CD4-positive, alpha-beta T cell treated with Interleukin-1 beta for 1 hour (primary cell): ENCODE measurements at regions not wholly inside any gene's neighbourhood (a gene's known extent, or its start where the extent isn't known, plus 50 kb on each side); places are given as distances from the start of the nearest gene placed in this dataset.

Source experiments
- DNase-seq, 2 donors: peaks; one replicate each; pipeline ENCODE4 v3.0.0-alpha.2; 2020 to 2022

DNA sequence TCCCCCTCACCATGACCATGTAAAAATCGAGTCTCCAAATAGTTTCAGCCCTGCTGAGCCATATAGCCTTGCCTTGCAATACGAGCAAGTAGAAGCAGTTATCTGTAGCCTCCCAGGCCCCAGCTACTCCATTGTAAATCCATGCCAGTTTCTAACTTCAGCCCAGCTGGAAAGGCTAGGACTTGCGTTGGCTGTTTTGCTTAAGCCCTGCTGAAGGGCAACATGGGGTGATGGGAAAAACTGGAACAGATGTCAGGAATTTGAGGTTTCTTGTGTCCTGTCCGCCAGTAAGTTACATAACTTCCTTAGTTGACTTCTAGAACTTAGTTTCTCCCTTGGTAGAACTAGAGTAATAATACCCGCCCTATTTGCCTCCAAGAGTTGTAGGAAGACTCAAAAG is 216.0 kb upstream of the SERP2 start:
- no peak for DNase-seq

DNA sequence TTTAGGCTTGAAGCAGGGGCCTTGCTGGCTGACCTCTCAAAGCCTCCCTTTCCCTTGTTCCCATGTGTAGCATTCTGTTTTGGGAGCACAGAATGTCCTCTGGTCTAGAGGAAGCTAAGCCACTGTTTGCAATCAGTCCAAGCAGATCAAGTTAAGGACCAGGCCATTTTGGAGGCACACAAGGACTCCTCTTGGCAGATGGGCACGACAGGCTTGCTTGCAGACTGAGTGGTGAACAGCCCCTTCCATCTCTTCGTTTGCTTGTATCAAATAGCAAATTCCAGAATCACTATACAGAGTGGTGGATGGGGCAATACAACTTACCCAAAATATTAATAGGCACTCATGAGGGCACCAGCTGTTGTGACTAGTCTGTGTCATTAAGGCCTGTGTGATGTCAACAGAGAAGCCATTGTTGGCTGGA is 215.5 kb upstream of the SERP2 start:
- no peak for DNase-seq

DNA sequence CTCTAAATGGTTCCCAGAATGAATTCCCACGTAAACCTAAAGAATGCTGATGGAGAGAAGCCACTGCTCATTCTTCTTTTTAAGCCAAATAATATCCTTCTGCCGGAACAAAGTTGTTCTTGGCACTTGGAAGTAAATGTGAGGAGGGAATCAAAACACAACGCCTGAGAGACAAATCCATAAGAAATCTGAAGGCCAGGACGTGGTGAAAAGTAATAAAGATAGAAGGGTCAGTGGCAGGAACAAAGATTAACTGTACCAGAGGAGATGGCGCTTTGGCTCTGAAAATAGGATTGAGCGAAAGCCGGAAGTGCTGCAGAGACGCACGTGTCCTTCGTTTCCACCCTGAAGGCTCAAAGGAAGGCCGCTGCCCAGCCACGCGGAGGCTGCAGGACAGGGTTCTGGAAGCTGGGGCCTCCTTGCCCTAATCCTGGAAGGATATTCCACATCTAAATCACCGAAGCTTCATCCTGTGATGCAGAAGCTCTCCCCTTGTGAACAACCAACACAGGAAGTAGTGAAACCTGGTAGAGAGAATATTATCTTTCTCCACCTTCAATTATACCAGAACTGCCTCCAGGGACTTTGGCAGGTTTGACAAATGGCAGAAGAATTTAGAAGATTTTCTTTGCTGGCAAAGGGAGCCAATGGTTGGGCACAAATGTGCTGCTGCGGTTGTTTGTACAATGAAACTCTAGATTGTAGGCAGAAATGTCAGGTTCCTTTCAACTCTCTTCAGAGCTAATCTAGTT is 214.6 kb upstream of the SERP2 start:
- no peak for DNase-seq

DNA sequence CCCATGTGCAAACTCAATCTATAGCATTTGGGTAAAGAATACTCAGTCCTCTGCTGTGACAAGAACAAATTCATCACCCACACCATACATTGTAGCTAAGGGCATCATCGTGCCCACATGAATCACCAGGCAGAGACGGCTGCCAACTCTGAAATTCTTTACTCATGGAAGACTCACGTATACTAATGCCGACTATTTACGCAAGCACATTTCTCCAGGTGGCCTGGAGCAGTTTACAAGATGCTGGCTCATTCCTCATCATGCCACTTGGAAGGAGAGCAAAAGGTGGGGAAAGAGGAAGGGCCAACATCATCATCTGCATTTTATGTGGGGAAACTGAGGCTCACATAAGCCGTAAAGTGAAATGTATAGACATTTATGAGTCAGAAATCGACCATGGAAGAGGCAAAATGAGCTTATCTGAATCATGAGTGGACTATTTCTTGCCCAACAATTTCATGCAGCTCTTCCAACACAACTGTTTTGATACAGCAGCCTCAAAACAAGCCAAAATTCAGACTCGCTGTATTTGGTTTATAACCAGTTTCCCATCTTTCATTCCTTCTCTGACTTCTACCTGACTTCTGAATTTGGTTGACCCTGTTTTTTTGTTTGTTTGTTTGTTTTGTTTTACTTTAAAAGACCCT is 213.9 kb upstream of the SERP2 start:
- DNase-seq: no peak

DNA sequence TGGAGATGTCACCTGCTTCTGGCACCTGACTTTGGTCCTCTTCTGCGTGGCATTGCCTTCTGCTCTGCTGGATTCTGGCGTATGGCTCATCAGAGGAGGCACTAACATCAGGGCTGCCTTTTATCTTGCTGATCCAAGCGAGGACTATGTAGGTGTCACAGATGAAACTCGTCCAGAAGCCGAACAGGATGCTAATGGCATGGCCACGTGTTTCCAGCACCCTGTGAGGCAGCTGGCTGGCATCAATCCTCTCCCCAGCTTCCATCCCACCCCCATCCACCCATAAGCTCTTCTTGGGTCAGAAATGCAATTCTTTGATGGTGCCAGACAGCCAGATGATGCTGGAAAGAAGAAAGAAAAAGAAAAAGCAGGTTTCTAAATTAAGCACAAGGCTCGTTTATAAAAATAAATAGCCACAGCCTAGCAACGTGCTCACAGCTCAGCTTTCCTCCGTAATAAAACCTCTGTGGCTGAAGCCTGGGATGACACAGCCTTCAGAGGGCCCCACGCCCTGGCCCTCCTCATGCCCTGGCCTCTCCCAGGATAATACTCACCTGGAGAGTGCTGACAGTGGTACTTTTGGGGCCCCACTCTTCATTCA is 212.9 kb upstream of the SERP2 start:
- DNase-seq: no peak

DNA sequence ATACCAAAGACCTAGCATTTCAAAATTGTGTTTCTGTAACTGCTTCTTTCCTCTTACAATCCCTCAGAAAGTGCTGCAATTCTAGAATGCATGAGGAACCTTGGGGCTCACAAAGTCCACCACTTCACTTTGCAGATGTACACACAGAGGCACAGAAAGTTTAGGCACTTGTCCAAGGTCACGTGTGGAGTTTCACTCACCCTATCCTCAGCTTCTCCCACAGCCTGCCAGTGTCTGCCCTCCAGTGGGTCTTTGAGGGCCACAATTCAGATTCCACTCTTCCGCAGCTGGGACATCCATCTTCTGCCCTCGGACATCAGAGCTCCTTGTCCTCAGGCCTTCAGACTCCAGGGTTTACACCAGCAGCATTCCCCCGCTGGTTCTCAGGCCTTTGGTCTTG is 210.5 kb upstream of the SERP2 start:
- no peak for DNase-seq

DNA sequence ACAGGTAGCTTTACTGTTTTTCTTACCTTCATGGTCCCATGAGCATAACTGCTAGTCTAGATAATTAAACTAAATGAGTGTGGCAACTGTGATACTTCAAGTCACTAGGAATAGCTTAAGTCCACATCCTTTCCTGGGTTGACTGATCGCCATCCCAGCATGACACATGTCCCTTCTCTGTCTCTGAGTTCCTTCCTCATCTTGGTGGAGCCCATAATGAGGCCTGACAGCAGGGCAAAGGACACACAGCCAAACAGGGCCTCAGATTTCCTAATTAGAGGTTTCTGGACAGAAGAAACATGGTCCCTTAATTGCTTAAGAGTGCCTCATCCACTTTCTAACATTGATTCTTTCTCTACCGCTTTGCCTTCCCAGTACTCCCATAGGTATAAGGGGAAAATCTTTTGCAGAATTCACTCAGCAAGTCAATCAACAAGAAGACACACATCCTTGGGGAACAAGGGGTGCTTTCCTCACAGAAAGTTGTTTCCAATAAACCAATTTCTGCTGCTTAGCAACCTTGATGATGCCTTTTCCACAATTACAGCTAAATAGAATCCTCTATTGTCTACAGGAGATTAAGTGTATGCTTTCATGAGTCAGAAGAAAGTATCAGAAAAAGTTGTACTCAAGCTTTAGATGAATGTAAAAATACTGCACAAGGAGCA is 208.3 kb upstream of the SERP2 start:
- no peak for DNase-seq

DNA sequence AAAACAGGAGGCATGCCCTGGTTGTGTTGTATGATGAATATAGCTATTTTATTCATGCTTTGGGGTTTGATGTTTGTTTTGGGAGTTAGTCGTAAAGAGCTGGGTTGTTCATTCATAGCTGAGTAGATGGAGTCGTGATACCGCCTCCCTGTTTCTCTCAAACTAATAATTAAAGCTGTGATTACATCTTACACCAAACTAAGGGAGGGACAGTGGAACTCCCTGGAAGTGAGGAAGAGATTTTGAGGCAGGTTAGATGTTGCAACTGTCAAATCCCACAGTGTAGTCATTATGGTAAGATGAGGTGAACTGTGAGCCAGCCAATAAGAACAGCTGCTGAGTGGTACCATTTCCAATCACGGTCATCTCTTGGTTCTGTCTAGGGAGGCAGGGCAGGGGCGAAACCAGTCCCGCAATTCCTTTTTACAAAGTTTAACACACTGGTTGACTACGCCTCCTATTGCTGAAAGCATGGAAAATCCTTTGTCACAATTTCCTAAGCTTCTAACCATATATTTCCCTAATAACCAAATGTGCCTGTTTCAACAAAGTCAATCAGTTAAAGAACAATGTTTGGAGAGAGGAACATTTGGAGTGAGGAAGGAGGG is 207.6 kb upstream of the SERP2 start:
- no peak for DNase-seq

DNA sequence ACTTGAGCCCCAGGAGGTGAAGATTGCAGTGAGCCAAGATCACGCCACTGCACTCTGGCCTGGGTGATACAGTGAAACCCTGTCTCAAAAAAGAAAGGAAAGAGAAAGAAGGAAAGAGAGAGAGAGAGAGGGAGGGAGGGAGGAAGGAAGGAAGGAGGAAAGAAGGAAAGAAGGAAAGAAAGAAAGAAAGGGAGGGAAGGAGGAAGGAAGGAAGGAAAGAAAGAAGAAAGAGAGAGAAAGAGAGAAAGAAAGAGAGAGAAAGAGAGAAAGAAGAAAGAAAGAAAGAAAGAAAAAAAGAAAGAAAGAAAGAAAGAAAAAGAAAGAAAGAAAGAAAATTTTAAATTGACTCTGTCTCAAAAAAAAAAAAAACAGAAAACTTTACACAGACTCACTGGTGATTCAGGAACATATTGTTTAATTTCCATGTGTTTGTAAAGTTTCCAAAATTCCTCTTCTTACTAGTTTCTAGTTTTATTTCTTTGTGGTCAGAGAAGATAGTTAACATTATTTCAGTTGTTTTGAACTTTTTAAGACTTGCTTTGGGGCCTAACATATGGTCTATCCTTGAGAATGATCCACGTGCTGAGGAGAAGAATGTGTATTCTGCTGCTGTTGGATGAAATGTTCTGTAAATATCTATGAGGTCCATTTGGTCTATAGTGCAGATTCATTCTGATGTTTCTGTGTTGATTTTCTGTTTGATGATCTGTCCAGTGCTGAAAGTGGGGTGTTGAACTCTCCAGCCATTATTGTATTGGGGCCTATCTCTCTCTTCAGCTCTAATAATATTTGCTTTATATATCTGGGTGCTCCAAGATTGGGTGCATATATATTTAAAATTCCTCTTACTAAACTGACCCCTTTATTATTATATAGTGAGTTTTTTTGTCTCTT is 204.4 kb upstream of the SERP2 start:
- no peak for DNase-seq

DNA sequence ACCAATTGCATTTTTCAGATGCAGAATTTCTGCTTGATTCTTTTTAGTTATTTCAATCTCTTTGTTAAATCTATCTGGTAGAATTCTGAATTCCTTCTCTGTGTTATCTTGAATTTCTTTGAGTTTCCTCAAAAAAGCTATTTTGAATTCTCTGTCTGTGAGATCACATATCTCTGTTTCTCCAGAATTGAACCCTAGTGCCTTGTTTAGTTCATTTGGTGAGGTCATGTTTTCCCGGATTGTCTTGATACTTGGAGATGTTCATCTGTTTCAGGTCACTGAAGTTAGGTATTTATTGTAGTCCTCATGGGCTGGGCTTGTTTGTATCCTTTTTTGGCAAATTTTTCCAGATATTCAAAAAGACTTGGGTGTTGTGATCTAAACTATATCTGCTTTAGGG is 202.9 kb upstream of the SERP2 start:
- DNase-seq: no peak

DNA sequence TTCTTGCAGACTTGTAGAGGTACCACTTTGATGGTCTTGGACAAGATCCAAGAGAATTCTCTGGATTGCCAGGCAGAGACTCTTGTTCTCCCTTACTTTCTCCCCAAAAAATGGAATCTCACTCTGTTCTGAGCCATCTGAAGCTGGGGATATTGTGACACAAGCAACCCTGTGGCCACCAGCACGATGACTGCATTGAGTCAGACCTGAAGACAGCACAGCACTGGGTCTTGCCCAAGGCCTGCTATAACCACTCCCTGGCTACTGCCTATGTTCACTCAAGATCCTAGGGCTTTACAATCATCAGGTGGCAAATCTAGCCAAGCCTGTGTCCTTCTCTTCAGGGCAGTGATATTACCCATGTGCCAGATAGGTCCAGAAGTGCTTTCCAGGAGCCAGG is 202.5 kb upstream of the SERP2 start:
- DNase-seq: no peak

DNA sequence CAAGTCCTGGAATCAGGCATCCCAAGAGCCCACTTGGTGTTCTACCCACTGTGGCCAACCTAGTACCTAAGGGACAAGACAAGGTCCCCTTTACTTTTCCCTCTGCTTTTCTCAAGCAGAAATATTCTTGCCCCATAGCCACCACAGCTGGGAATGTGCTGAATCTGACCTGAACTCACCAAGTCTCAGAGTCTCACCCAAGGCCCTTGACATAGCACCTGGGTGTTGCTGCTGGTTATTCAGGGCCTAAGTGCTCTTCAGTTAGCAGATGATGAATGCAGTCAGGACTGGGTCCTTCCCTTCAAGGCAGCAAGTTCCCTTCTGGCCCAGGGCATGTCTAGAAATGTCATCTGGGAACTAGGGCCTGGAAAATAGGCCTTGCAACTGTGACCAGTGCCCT is 201.8 kb upstream of the SERP2 start:
- no peak for DNase-seq

DNA sequence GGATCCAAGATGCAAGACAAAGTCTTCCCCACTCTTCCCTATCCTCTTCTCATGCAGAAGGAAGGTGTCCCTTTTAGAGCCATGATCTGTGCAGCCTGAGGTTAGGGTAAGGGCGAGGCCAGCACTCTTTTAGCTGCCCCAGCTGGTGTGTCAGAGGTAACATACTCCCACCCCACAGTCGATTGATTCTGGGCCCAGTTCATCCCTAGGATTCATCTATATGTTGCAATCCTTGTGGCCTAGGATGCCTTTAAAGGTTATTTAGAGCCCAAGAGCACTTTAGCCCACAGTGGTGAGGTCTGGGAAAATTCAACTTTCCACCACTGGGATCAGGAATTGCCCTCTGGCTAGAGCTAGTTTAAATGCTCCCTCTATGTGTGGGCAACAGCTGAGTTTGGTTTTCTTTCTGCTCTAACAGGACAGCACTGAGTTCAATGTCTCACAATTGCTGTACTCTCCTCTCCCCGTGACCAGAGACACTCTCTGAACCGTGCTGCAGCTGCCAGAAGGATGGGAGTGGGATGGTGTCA is 201.3 kb upstream of the SERP2 start:
- no peak for DNase-seq

DNA sequence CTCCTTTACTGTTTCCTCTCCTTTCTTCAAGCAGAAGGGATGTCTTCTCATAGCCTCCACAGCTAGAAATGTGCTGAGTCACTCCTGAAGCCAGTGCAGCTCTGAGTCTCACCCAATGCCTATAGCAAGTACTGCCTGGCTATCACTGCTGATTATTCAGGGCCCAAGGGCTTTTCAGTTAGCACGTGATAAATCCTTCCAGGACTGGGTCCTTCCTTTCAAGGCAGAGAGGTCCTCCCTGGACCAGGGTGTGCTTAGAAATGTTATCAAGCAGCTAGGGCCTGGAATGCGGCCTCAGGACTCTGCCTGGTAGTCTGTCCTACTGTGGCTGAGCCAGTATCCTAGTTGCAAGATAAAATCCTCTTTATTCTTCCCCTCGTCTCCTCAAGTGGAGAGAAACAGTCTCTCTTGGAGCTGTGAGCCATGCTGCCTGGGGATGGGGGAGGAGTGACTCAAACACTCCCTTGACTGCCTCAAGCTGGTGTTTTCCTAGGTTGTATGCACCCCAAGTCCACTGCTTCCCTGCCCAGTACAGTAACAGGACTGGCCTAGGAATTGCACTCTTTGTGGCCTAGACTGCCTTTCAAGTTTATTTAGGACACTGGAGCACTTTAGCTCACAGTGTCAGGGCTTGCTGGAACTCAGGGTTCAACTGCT is 198.7 kb upstream of the SERP2 start:
- DNase-seq: no peak

DNA sequence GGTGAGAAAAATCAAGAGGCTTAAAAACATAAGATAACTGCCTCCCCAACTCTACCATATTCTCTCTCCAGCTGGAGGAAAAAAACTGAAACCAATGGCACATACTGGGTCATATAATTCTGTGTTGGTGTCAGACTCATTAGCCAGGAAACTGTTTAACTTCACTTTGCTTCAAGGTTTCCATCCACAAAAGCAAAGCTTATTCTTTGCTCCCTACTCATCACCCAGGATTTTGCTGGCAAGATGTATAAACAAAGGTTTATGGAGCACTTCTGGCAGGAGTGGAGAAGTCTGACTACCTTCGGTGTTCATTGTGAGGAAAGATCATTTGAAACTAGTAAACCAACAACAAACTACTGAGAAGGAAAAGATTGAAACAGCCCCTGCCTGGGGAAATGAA is 197.5 kb upstream of the SERP2 start:
- no peak for DNase-seq

DNA sequence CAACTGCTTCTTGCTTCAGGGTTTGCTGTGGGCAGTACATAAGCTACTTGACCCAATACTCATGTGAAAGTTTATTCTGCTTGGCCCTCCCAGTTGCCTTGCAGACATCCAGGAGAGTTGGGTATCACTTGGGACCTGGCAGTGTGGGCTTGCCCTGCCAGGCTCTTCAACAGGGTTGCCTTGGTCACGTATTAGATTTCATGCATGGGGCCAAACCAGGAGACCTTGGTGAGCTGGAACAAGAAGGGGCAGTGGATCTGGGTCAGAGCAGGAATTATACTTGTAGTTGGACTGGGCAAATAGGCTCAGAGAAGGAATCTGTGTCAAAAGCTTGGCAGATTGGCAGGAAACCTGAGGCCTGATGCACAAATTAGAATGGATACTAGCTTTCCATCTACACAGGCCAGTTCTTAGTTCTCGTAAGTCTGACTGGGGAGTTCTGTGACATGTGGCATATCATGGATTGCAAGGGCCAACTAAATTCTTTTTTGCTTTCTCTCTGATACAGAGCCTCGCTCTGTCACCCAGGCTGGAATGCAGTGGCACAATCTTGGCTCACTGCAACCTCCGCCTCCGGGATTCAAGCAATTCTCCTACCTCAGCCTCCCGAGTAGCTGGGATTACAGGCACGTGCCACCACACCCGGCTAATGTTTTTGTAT is 192.6 kb upstream of the SERP2 start:
- DNase-seq: no peak

DNA sequence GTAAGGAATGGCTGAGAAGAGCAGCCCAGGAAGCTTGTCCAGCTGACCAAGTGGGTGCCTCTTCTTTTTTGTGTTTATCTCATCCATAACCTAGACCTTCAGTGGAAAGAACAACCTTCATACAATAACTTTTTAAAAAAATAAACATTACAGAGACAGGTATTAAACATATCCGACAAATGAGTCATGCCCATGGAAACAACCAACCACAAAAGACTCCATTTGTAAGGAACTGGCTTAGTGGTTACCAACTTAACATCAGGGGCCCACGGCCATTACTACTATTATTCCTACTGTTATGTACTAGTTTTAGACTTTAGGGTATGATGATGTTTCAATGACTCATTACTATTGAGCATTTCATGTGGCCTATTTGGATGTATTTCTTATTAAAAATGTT is 191.7 kb upstream of the SERP2 start:
- no peak for DNase-seq

DNA sequence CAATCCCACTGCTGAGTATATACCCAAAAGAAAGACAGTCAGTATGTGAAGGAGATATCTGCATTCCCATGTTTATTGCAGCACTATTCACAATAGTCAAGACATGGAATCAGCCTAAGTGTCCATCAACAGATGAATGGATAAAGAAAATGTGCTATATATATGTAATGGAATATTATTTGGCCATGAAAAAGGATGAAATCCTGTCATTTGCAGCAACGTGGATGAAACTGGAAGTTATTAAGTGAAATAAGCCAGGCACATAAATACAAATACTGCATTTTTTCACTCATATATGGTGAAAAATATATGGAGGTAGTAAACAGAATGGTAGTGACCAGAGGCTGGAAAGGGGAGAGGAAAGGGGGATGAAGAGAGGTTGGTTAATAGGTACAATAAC is 188.9 kb upstream of the SERP2 start:
- no peak for DNase-seq

DNA sequence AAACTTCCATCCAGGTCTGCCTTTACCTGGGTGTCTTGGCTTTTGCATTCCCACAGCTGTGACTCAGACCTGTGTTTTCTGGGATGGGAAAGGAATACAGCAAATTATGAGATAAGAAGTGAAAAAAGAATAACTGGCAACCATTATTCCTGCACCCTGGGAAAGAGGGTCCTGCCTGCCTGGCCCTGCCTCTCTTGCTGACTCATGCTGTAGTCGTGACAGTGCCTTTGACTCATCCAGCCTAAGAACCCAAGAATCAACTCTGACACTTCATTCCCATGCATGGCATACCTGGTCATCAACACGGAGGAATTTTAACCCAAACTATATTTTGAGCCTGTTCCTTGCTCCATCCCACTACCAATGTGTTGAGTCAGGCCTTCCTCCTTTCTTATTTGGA is 185.4 kb upstream of the SERP2 start:
- DNase-seq: no peak

DNA sequence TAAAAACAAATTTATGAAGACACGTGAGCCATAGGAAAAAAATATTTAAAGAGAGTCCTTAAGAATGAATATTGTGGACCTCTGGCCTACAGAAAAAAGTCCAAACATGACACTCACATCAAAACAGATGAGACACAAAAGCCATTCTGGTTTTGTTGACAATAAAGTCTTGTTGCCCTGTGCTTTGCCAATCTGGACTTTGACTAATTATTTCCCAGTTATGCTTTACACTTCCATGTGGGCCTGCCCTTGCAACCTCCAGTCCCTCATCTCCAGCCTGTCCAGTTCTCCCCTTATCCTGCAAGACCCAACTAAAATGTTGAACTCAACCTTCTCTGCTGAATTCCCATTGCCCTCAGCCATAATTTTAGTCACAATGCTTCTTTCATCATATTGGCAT is 184.5 kb upstream of the SERP2 start:
- no peak for DNase-seq

DNA sequence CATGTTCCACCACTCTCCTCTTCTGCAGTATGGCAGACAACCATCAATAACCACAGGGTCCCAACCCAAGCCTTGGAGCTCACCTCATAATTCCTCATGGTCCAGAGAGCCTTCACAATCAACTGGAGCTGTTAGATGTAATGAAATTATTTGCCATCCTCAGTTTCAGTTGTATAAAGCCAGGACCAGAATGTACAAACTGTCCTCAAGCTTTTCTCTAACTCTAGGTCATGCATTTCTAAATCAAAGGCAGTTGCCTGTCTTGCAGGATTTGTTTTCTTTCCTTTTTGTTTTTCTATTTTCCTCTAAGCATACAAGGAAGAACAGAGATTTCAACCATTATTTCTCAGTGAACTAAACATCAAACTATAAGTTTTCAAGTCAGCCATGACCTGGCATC is 182.5 kb upstream of the SERP2 start:
- DNase-seq: no peak
